ENCODE measurements at regions not wholly inside any gene's neighbourhood (a gene's known extent, or its start where the extent isn't known, plus 50 kb on each side); places are given as distances from the start of the nearest gene placed in this dataset.

- peaks cover 0 to 5% (median 0%) of the 10 kb centered on the region in 4 donors for H3K4me1 ChIP-seq
- 64 to 75% methylated on average over 11 of the region's 11 CpGs for WGBS, 2 donors
These were observed 68.2 kb downstream of the PSMG1 start for GRCh38 chr21:39114871-39115575.

GRCh38 chr21:39111931-39112550 lies 71.2 kb downstream of the PSMG1 start:
- WGBS, 2 donors = 64 to 66% methylated on average over 6 of the region's 6 CpGs
- no peak overlapping the region for H3K4me3 ChIP-seq
- no peak overlapping the region for H3K27ac ChIP-seq
- H3K4me1 ChIP-seq = peaks cover 0 to 5% (median 0%) of the 10 kb centered on the region in 4 donors
- no peak for TF ChIP-seq CTCF (IDR thresholded peaks at IDR 0.05)
- TF ChIP-seq POLR2A (IDR thresholded peaks at IDR 0.05) = no peak
- no peak for TF ChIP-seq EP300 (IDR thresholded peaks at IDR 0.05)
- no peaks in the 10 kb centered on the region for H3K36me3 ChIP-seq
- H3K27me3 ChIP-seq = no peaks in the 10 kb centered on the region
- H3K9me3 ChIP-seq = no peaks in the 10 kb centered on the region
- no peak for DNase-seq (ENCODE audit: low spot score in 2 of 2)

More at GRCh38 chr21:39114871-39115575, 68.2 kb downstream of the PSMG1 start:
- Histone ChIP-seq H3K27ac (no peak overlapping the region), H3K4me3 (no peak overlapping the region), H3K36me3 (no peaks in the 10 kb centered on the region), H3K9me3 (no peaks in the 10 kb centered on the region), H3K27me3 (no peaks in the 10 kb centered on the region)
- no peak for DNase-seq (ENCODE audit: low spot score in 2 of 2)
- TF ChIP-seq POLR2A (IDR thresholded peaks at IDR 0.05) = no peak
- TF ChIP-seq EP300 (IDR thresholded peaks at IDR 0.05) = no peak
- TF ChIP-seq CTCF (IDR thresholded peaks at IDR 0.05) = no peak

GRCh38 chr21:39110431-39110830 lies 72.8 kb downstream of the PSMG1 start:
- WGBS, 2 donors = 78 to 84% methylated on average over 4 of the region's 4 CpGs
- Histone ChIP-seq H3K9me3 (no peaks in the 10 kb centered on the region), H3K4me1 (peaks cover 0 to 5% (median 0%) of the 10 kb centered on the region in 4 donors), H3K27ac (no peak overlapping the region), H3K27me3 (no peaks in the 10 kb centered on the region), H3K36me3 (no peaks in the 10 kb centered on the region), H3K4me3 (no peak overlapping the region)
- TF ChIP-seq CTCF (IDR thresholded peaks at IDR 0.05) (no peak), POLR2A (IDR thresholded peaks at IDR 0.05) (no peak), EP300 (IDR thresholded peaks at IDR 0.05) (no peak)
- DNase-seq (ENCODE audit: low spot score in 2 of 2) = no peak

GRCh38 chr21:39109596-39110210 lies 73.5 kb downstream of the PSMG1 start:
- WGBS, 2 donors = 92 to 94% methylated on average over 9 of the region's 9 CpGs
- H3K9me3 ChIP-seq = no peaks in the 10 kb centered on the region
- H3K27ac ChIP-seq = no peak overlapping the region
- no peak overlapping the region for H3K4me3 ChIP-seq
- H3K36me3 ChIP-seq = no peaks in the 10 kb centered on the region
- DNase-seq (ENCODE audit: low spot score in 2 of 2) = no peak
- H3K27me3 ChIP-seq = no peaks in the 10 kb centered on the region
- peaks cover 0 to 5% (median 0%) of the 10 kb centered on the region in 4 donors for H3K4me1 ChIP-seq
- TF ChIP-seq CTCF (IDR thresholded peaks at IDR 0.05) (no peak), POLR2A (IDR thresholded peaks at IDR 0.05) (no peak), EP300 (IDR thresholded peaks at IDR 0.05) (no peak)

GRCh38 chr21:39109163-39109530 lies 74.1 kb downstream of the PSMG1 start:
- Histone ChIP-seq H3K4me3 (no peak overlapping the region), H3K4me1 (peaks cover 0 to 11% (median 0%) of the 10 kb centered on the region in 4 donors), H3K36me3 (no peaks in the 10 kb centered on the region), H3K27ac (no peak overlapping the region), H3K9me3 (no peaks in the 10 kb centered on the region), H3K27me3 (no peaks in the 10 kb centered on the region)
- WGBS, 2 donors = 85 to 89% methylated on average over 6 of the region's 6 CpGs
- DNase-seq (ENCODE audit: low spot score in 2 of 2) = no peak
- no peak for TF ChIP-seq EP300 (IDR thresholded peaks at IDR 0.05)
- no peak for TF ChIP-seq POLR2A (IDR thresholded peaks at IDR 0.05)
- no peak for TF ChIP-seq CTCF (IDR thresholded peaks at IDR 0.05)
